Esophagus muscularis mucosa (tissue), 4 donors: ENCODE measurements at regions not wholly inside any gene's neighbourhood (a gene's known extent, or its start where the extent isn't known, plus 50 kb on each side); places are given as distances from the start of the nearest gene placed in this dataset.

ENCODE experiments used
- EP300 ChIP-seq: sonication (generic); formaldehyde crosslinking; IDR thresholded peaks from one replicate; pipeline ENCODE4 v1.6.1; 2017; ENCODE audit warnings: antibody characterized with exemption
- POLR2A ChIP-seq: fragments of 450-650 bp; IDR thresholded peaks from one replicate; pipeline ENCODE4 v1.6.1; 2017; ENCODE audit warnings: antibody characterized with exemption, moderate library complexity, mild to moderate bottlenecking, low read depth
- POLR2AphosphoS5 ChIP-seq, 2 donors: sonication (generic); formaldehyde crosslinking; IDR thresholded peaks; one replicate each; pipeline ENCODE4 v1.6.1; 2017; ENCODE audit warnings: antibody characterized with exemption in 2 of 2
- TF ChIP-seq, protein P1 (sequence below), 3 experiments: fragments of 200-600 bp in 2 of 3; fragments of 450-650 bp in 1 of 3; sonication (generic) in 2 of 3; IDR thresholded peaks; one replicate each; pipeline ENCODE4 v1.5.1; 2017 to 2019; ENCODE audit warnings: antibody characterized with exemption in 3 of 3, mild to moderate bottlenecking in 2 of 3, moderate library complexity in 1 of 3

DNA sequence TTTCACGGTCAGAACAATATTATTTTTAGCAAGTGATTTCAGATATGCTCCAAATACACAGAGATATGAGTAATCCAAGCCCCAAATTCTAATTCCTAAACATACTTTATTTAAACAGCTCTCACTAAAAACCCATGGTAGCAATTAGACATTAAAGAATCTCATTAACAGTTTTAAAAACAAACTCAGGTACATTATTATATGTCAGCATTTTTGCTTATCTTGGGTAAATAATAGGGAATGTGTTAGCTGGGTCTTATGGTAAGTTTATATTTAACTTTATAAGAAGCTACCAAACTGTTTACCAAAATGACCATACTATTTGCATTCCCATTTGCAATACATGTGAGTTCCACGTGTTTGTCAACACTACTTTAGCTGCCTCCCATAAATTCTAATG, 511.1 kb downstream of the HTR1A start:
- TF ChIP-seq POLR2A (no peak), POLR2AphosphoS5 (IDR thresholded peaks at IDR 0.05) (no peak), EP300 (no peak)
- TF ChIP-seq, protein P1, sequence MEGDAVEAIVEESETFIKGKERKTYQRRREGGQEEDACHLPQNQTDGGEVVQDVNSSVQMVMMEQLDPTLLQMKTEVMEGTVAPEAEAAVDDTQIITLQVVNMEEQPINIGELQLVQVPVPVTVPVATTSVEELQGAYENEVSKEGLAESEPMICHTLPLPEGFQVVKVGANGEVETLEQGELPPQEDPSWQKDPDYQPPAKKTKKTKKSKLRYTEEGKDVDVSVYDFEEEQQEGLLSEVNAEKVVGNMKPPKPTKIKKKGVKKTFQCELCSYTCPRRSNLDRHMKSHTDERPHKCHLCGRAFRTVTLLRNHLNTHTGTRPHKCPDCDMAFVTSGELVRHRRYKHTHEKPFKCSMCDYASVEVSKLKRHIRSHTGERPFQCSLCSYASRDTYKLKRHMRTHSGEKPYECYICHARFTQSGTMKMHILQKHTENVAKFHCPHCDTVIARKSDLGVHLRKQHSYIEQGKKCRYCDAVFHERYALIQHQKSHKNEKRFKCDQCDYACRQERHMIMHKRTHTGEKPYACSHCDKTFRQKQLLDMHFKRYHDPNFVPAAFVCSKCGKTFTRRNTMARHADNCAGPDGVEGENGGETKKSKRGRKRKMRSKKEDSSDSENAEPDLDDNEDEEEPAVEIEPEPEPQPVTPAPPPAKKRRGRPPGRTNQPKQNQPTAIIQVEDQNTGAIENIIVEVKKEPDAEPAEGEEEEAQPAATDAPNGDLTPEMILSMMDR (IDR thresholded peaks at IDR 0.05) = no peak
